Endothelial cell of umbilical vein (primary cell): ENCODE measurements at regions not wholly inside any gene's neighbourhood (a gene's known extent, or its start where the extent isn't known, plus 50 kb on each side); places are given as distances from the start of the nearest gene placed in this dataset.

ENCODE experiments used
- BruUV-seq: library from RNA; stranded (reverse); fragments of 400-500 nt; replicated peaks from 2 replicates; lab custom pipeline; 2021; lab: Mats Ljungman, UMichigan
- CTCF ChIA-PET: fragments of 300-600, 350-600 bp; sonication (Branson Sonifier 250); formaldehyde crosslinking; loops from one replicate; lab custom pipeline; 2021; ENCODE audit warnings: antibody characterized with exemption, inconsistent platforms; lab: Charles Lee
- POLR2A ChIA-PET: fragments of 300-600, 350-600 bp; sonication (Branson Sonifier 250); formaldehyde crosslinking; loops from one replicate; lab custom pipeline; 2021; ENCODE audit warnings: antibody characterized with exemption, inconsistent platforms; lab: Charles Lee
- DNase-seq: peaks from one replicate; pipeline ENCODE4 v3.0.0-alpha.2; 2011; ENCODE audit warnings: low read depth, low spot score
- FAIRE-seq: peaks from 2 replicates; lab custom pipeline; 2011; peaks lifted over from hg19 to GRCh38; lab: Jason Lieb, UNC
- H2AFZ ChIP-seq: 2 replicates; pipeline ENCODE4 v1.6.0; 2012; ENCODE audit warnings: low read depth, low read length, control low read depth, inconsistent platforms
- H3K27ac ChIP-seq: 2 replicates; pipeline ENCODE4 v1.5.1; 2011; ENCODE audit warnings: low read depth, mild to moderate bottlenecking, control low read depth, low read length, moderate library complexity; ENCODE audit not compliant: insufficient read depth
- H3K27me3 ChIP-seq, 2 experiments: 2 replicates each; pipeline versions ENCODE4 v1.6.0 to v1.6.1; 2011; ENCODE audit warnings: low read length in 2 of 2, mixed read lengths in 1 of 2; ENCODE audit not compliant: control insufficient read depth in 2 of 2, insufficient read depth in 2 of 2
- H3K36me3 ChIP-seq, 2 experiments: 2 replicates in 1 of 2; 3 replicates in 1 of 2; pipeline ENCODE4 v1.5.1; 2011; ENCODE audit warnings: low read length in 2 of 2, mild to moderate bottlenecking in 1 of 2, moderate library complexity in 1 of 2; ENCODE audit not compliant: control insufficient read depth in 2 of 2, insufficient read depth in 2 of 2; ENCODE audit errors: extremely low read depth in 1 of 2
- H3K4me1 ChIP-seq: 3 replicates; pipeline ENCODE4 v1.5.1; 2011; ENCODE audit warnings: mild to moderate bottlenecking, low read length; ENCODE audit not compliant: control insufficient read depth, insufficient read depth; ENCODE audit errors: extremely low read depth
- H3K4me2 ChIP-seq: 2 replicates; pipeline ENCODE4 v1.6.1; 2011; ENCODE audit warnings: low read length, control low read depth, mixed read lengths; ENCODE audit not compliant: insufficient read depth
- H3K4me3 ChIP-seq, 3 experiments: fragments of 200-600 bp in 1 of 3; sonication (generic), shearing (Covaris generic) in 1 of 3; replicated peaks in 1 of 3; 2 replicates each; pipeline ENCODE4 v1.5.1; 2011 to 2016; ENCODE audit warnings: control low read depth in 3 of 3, low read length in 3 of 3, mild to moderate bottlenecking in 2 of 3, inconsistent platforms in 1 of 3, low read depth in 1 of 3, moderate library complexity in 1 of 3; ENCODE audit not compliant: insufficient read depth in 1 of 3
- H3K79me2 ChIP-seq: 2 replicates; pipeline ENCODE4 v1.6.0; 2012; ENCODE audit warnings: low read length, inconsistent platforms; ENCODE audit not compliant: control insufficient read depth, insufficient read depth
- H3K9ac ChIP-seq: replicated peaks from 2 replicates; pipeline ENCODE3; 2011; ENCODE audit warnings: low read length, control low read depth; ENCODE audit not compliant: insufficient read depth; ENCODE audit errors: extremely low read depth
- H3K9me1 ChIP-seq: replicated peaks from 3 replicates; pipeline ENCODE4 v1.6.0; 2011; ENCODE audit warnings: mild to moderate bottlenecking, low read length; ENCODE audit not compliant: control insufficient read depth, insufficient read depth; ENCODE audit errors: extremely low read depth
- H3K9me3 ChIP-seq: replicated peaks from 2 replicates; pipeline ENCODE4 v1.5.1; 2012; ENCODE audit warnings: low read length, inconsistent platforms; ENCODE audit not compliant: control insufficient read depth, insufficient read depth
- H4K20me1 ChIP-seq: replicated peaks from 2 replicates; pipeline ENCODE3; 2011; ENCODE audit warnings: mild to moderate bottlenecking, low read length; ENCODE audit not compliant: control insufficient read depth, insufficient read depth; ENCODE audit errors: extremely low read depth
- EZH2 ChIP-seq: IDR thresholded peaks from 2 replicates; pipeline ENCODE4 v1.6.1; 2012; ENCODE audit warnings: borderline replicate concordance, low read depth, mild to moderate bottlenecking, moderate library complexity, low read length, inconsistent platforms; ENCODE audit not compliant: severe bottlenecking
- FOS ChIP-seq: IDR thresholded peaks from 2 replicates; pipeline ENCODE4 v1.6.1; 2011; ENCODE audit warnings: mild to moderate bottlenecking, low read length, moderate library complexity, borderline replicate concordance; ENCODE audit not compliant: insufficient read depth
- JUN ChIP-seq: IDR thresholded peaks from 2 replicates; pipeline ENCODE4 v1.6.1; 2011; ENCODE audit warnings: borderline replicate concordance, low read depth; ENCODE audit not compliant: insufficient read length, insufficient read depth
- MYC ChIP-seq: IDR thresholded peaks from one replicate; pipeline ENCODE4 v1.6.1; 2011; ENCODE audit warnings: mild to moderate bottlenecking, low read depth, low read length
- POLR2A ChIP-seq: IDR thresholded peaks from 2 replicates; pipeline ENCODE4 v1.6.1; 2012; ENCODE audit warnings: low read depth, mild to moderate bottlenecking, control low read depth, low read length
- POLR2AphosphoS5 ChIP-seq: IDR thresholded peaks from 2 replicates; pipeline ENCODE4 v1.6.1; 2012; ENCODE audit warnings: low read depth, mild to moderate bottlenecking, control low read depth, low read length, moderate library complexity; ENCODE audit not compliant: insufficient read depth
- dilution Hi-C: fragments of 300-500 bp; cut with MboI; formaldehyde crosslinking; loops from one replicate; pipeline ENCODE4 v1.15.0; 2019; ENCODE audit warnings: low sequenced_read_pairs; ENCODE audit not compliant: extremely low pct_ligation_motif_present
- intact Hi-C: fragments of 100-400 bp; cut with micrococcal nuclease; formaldehyde crosslinking; loops from one replicate; pipeline ENCODE4 v1.10.0; 2022
- TF ChIP-seq, protein P1 (sequence below), 2 donors: IDR thresholded peaks; 1 replicate in 1 of 2; 2 replicates in 1 of 2; pipeline ENCODE4 v1.5.1; 2011; ENCODE audit warnings: low read length in 2 of 2, mild to moderate bottlenecking in 2 of 2, moderate library complexity in 2 of 2, control low read depth in 1 of 2, inconsistent platforms in 1 of 2, low read depth in 1 of 2; ENCODE audit not compliant: insufficient read depth in 1 of 2; ENCODE audit errors: extremely low read depth in 1 of 2
- TF ChIP-seq, protein P2 (sequence below): IDR thresholded peaks from 2 replicates; pipeline ENCODE4 v1.6.1; 2011; ENCODE audit not compliant: insufficient read depth, insufficient read length

DNA sequence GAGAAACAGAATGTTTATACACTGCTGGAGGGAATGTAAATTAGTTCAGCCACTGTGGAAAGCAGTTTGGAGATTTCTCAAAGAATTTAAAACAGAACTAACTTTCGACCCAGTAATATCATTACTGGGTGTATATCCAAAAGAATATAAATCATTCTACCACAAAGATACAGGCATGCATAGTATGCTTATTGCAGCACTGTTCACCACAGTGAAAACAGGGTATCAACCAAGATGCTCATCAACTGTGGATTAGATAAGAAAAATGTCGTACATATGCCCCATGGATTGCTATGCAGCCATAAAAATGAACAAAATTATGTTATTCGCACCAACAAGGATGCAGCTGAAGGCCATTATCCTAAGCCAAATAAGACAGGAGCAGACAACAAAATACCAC lies 343.1 kb upstream of the KCND2 start:
- Histone ChIP-seq H3K4me3 (no peak overlapping the region), H3K4me1 (no peaks in the 10 kb centered on the region), H3K9me1 (no peaks in the 10 kb centered on the region), H3K9me3 (no peaks in the 10 kb centered on the region), H2AFZ (no peak overlapping the region), H3K79me2 (no peaks in the 10 kb centered on the region), H4K20me1 (no peaks in the 10 kb centered on the region), H3K27ac (no peak overlapping the region), H3K27me3 (no peaks in the 10 kb centered on the region), H3K9ac (no peak overlapping the region), H3K4me2 (no peak overlapping the region), H3K36me3 (no peaks in the 10 kb centered on the region)
- intact Hi-C loops, result no loop called here
- dilution Hi-C loops, result no loop called here
- TF ChIP-seq, protein P1, sequence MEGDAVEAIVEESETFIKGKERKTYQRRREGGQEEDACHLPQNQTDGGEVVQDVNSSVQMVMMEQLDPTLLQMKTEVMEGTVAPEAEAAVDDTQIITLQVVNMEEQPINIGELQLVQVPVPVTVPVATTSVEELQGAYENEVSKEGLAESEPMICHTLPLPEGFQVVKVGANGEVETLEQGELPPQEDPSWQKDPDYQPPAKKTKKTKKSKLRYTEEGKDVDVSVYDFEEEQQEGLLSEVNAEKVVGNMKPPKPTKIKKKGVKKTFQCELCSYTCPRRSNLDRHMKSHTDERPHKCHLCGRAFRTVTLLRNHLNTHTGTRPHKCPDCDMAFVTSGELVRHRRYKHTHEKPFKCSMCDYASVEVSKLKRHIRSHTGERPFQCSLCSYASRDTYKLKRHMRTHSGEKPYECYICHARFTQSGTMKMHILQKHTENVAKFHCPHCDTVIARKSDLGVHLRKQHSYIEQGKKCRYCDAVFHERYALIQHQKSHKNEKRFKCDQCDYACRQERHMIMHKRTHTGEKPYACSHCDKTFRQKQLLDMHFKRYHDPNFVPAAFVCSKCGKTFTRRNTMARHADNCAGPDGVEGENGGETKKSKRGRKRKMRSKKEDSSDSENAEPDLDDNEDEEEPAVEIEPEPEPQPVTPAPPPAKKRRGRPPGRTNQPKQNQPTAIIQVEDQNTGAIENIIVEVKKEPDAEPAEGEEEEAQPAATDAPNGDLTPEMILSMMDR (IDR thresholded peaks at IDR 0.05; ENCODE audit: extremely low read depth in 1 of 2, insufficient read depth in 1 of 2, low read depth in 1 of 2, low read length in 2 of 2), result no peak
- TF ChIP-seq FOS (no peak), POLR2A (no peak), POLR2AphosphoS5 (no peak), MYC (no peak), JUN (no peak), EZH2 (no peak)
- TF ChIP-seq, protein P2, sequence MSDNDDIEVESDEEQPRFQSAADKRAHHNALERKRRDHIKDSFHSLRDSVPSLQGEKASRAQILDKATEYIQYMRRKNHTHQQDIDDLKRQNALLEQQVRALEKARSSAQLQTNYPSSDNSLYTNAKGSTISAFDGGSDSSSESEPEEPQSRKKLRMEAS, result no peak
- no TSS peak for BruUV-seq
- no peak for FAIRE-seq
- POLR2A ChIA-PET, result no interaction called here
- no peak for DNase-seq
- CTCF ChIA-PET, result no interaction called here
